Smooth muscle cell (in vitro differentiated cells): ENCODE measurements at regions not wholly inside any gene's neighbourhood (a gene's known extent, or its start where the extent isn't known, plus 50 kb on each side); places are given as distances from the start of the nearest gene placed in this dataset.
"Not testable (repeated sequence)": the region's sequence is repeated elsewhere in the genome, so short reads cannot be mapped to it uniquely, and the experiment has no call there.

Experiments used
- DNase-seq: peaks from one replicate; lab custom pipeline; 2025; ENCODE audit not compliant: unreplicated experiment; lab: John Stamatoyannopoulos, UW
- H2AFZ ChIP-seq: fragments of 200-600 bp; sonication (generic); 2 replicates; pipeline ENCODE4 v1.6.0; 2016; ENCODE audit warnings: antibody characterized with exemption, low read depth, mild to moderate bottlenecking
- H3F3A ChIP-seq: fragments of 200-600 bp; sonication (generic); 2 replicates; pipeline ENCODE4 v1.6.0; 2017; ENCODE audit warnings: antibody characterized with exemption, low read depth
- H3K27ac ChIP-seq: fragments of 200-600 bp; sonication (generic); 2 replicates; pipeline ENCODE4 v1.5.1; 2016; ENCODE audit warnings: low read depth, mild to moderate bottlenecking
- H3K27me3 ChIP-seq: fragments of 200-600 bp; sonication (generic); 2 replicates; pipeline ENCODE4 v1.6.1; 2016; ENCODE audit warnings: low read depth, mild to moderate bottlenecking
- H3K36me3 ChIP-seq: fragments of 200-600 bp; sonication (generic); 2 replicates; pipeline ENCODE4 v1.5.1; 2016; ENCODE audit warnings: low read depth
- H3K4me1 ChIP-seq: fragments of 200-600 bp; sonication (generic); 2 replicates; pipeline ENCODE4 v1.5.1; 2016; ENCODE audit warnings: low read depth
- H3K4me2 ChIP-seq: fragments of 200-600 bp; sonication (generic); 2 replicates; pipeline ENCODE4 v1.6.0; 2016; ENCODE audit warnings: mild to moderate bottlenecking
- H3K4me3 ChIP-seq: fragments of 200-600 bp; sonication (generic); 2 replicates; pipeline ENCODE4 v1.5.1; 2016; ENCODE audit warnings: mild to moderate bottlenecking
- H3K79me2 ChIP-seq: fragments of 200-600 bp; sonication (generic); 2 replicates; pipeline ENCODE4 v1.6.0; 2016; ENCODE audit warnings: low read depth, mild to moderate bottlenecking
- H3K9ac ChIP-seq: fragments of 200-600 bp; sonication (generic); 2 replicates; pipeline ENCODE4 v1.6.0; 2016; ENCODE audit warnings: low read depth
- H3K9me3 ChIP-seq: fragments of 200-600 bp; sonication (generic); replicated peaks from 2 replicates; pipeline ENCODE4 v1.5.1; 2016; ENCODE audit warnings: low read depth
- H4K20me1 ChIP-seq: fragments of 200-600 bp; sonication (generic); 2 replicates; pipeline ENCODE4 v1.6.0; 2016; ENCODE audit warnings: low read depth
- WGBS: methylation state at CpG from one replicate; pipeline ENCODE4 v1.1.7; 2016; ENCODE audit warnings: low lambda C conversion rate; 5-methylcytosine and 5-hydroxymethylcytosine counted together
- TF ChIP-seq, protein P1 (sequence below): fragments of 200-600 bp; sonication (generic); IDR thresholded peaks from 2 replicates; pipeline ENCODE4 v1.5.1; 2017; ENCODE audit warnings: borderline replicate concordance, mild to moderate bottlenecking, antibody characterized with exemption; ENCODE audit not compliant: insufficient read depth, poor library complexity, severe bottlenecking

DNA sequence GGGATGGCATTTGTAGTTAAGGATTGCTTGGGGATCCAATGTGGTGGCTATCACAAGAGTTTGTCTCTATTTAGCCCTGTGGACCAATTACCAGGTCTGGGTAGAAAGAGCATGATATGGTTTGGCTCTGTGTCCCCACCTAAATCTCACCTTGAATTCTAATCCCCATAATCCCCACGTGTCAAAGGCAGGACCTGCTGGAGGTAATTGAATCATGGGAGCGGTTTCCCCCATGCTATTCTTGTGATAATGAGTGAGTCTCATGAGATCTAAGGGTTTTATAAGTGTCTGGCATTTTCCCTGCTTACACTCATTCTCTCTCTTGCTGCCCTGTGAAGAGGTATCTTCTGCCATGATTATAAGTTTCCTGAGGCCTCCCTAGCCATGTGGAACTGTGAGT lies 86.4 kb upstream of the HS3ST4 start:
- no peak for DNase-seq
- H4K20me1 ChIP-seq, result no peaks in the 10 kb centered on the region
- no peaks in the 10 kb centered on the region for H3F3A ChIP-seq
- 44% methylated on average over 2 of the region's 2 CpGs for WGBS
- H3K36me3 ChIP-seq, result no peaks in the 10 kb centered on the region
- H3K27me3 ChIP-seq, result no peaks in the 10 kb centered on the region
- no peak overlapping the region for H3K4me2 ChIP-seq
- H2AFZ ChIP-seq, result no peak overlapping the region
- H3K4me3 ChIP-seq, result no peak overlapping the region
- no peaks in the 10 kb centered on the region for H3K9me3 ChIP-seq
- H3K9ac ChIP-seq, result no peak overlapping the region
- no peak overlapping the region for H3K27ac ChIP-seq
- H3K4me1 ChIP-seq, result no peaks in the 10 kb centered on the region
- no peaks in the 10 kb centered on the region for H3K79me2 ChIP-seq
- TF ChIP-seq, protein P1, sequence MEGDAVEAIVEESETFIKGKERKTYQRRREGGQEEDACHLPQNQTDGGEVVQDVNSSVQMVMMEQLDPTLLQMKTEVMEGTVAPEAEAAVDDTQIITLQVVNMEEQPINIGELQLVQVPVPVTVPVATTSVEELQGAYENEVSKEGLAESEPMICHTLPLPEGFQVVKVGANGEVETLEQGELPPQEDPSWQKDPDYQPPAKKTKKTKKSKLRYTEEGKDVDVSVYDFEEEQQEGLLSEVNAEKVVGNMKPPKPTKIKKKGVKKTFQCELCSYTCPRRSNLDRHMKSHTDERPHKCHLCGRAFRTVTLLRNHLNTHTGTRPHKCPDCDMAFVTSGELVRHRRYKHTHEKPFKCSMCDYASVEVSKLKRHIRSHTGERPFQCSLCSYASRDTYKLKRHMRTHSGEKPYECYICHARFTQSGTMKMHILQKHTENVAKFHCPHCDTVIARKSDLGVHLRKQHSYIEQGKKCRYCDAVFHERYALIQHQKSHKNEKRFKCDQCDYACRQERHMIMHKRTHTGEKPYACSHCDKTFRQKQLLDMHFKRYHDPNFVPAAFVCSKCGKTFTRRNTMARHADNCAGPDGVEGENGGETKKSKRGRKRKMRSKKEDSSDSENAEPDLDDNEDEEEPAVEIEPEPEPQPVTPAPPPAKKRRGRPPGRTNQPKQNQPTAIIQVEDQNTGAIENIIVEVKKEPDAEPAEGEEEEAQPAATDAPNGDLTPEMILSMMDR, result no peak

- H3K9me3 ChIP-seq, H3K79me2 ChIP-seq, DNase-seq, H3F3A ChIP-seq, H4K20me1 ChIP-seq, H3K4me1 ChIP-seq, H3K36me3 ChIP-seq, H3K9ac ChIP-seq, H3K27ac ChIP-seq, H3K27me3 ChIP-seq, H3K4me3 ChIP-seq, H3K4me2 ChIP-seq, H2AFZ ChIP-seq: not testable (repeated sequence)
- WGBS, result 58% methylated on average over 2 of the region's 2 CpGs
Observed at GRCh38 chr16:25601306-25601705, 90.5 kb upstream of the HS3ST4 start.

- no peaks in the 10 kb centered on the region for H3K9me3 ChIP-seq
- H2AFZ ChIP-seq, result no peak overlapping the region
- TF ChIP-seq, protein P1, result no peak
- no peaks in the 10 kb centered on the region for H4K20me1 ChIP-seq
- H3K4me1 ChIP-seq, result no peaks in the 10 kb centered on the region
- H3K27me3 ChIP-seq, result peaks cover 2% of the 10 kb centered on the region
- H3K36me3 ChIP-seq, result no peaks in the 10 kb centered on the region
- H3K27ac ChIP-seq, result no peak overlapping the region
- no peak overlapping the region for H3K4me2 ChIP-seq
- no peak overlapping the region for H3K4me3 ChIP-seq
- DNase-seq, result no peak
- no peak overlapping the region for H3K9ac ChIP-seq
- 98% methylated on average over 2 of the region's 2 CpGs for WGBS
- H3K79me2 ChIP-seq, result no peaks in the 10 kb centered on the region
- no peaks in the 10 kb centered on the region for H3F3A ChIP-seq
Observed at GRCh38 chr16:25596194-25596593, 95.6 kb upstream of the HS3ST4 start.

GRCh38 chr16:25593260-25593659 lies 98.5 kb upstream of the HS3ST4 start:
- no peak overlapping the region for H3K4me2 ChIP-seq
- no peak overlapping the region for H2AFZ ChIP-seq
- no peak overlapping the region for H3K9ac ChIP-seq

More at GRCh38 chr16:25593260-25593659, 98.5 kb upstream of the HS3ST4 start:
- Histone ChIP-seq H3K27me3 (peaks cover 2% of the 10 kb centered on the region), H3K9me3 (no peaks in the 10 kb centered on the region), H4K20me1 (no peaks in the 10 kb centered on the region), H3K4me3 (no peak overlapping the region), H3K79me2 (no peaks in the 10 kb centered on the region), H3K27ac (no peak overlapping the region), H3K4me1 (no peaks in the 10 kb centered on the region), H3K36me3 (no peaks in the 10 kb centered on the region), H3F3A (no peaks in the 10 kb centered on the region)
- 90% methylated on average over 8 of the region's 8 CpGs for WGBS
- no peak for DNase-seq
- TF ChIP-seq, protein P1, result no peak
